Panc1 (cell line): ENCODE measurements at regions not wholly inside any gene's neighbourhood (a gene's known extent, or its start where the extent isn't known, plus 50 kb on each side); places are given as distances from the start of the nearest gene placed in this dataset.

ENCODE experiments used
- ATAC-seq: fragments of 200-7000 bp; cut with Tn5 transposase; 2 replicates; pipeline ENCODE4 v1.9.1; 2020; ENCODE audit warnings: mild to moderate bottlenecking, moderate library complexity
- BruUV-seq: library from RNA; stranded (reverse); fragments of 400-500 nt; replicated peaks from 2 replicates; lab custom pipeline; 2021; lab: Mats Ljungman, UMichigan
- CTCF ChIA-PET: fragments of 300-600 bp; sonication (Branson Sonifier 250); formaldehyde crosslinking; loops from one replicate; lab custom pipeline; 2022; ENCODE audit warnings: antibody characterized with exemption; lab: Charles Lee
- POLR2A ChIA-PET: fragments of 300-600 bp; sonication (Branson Sonifier 250); formaldehyde crosslinking; loops from one replicate; lab custom pipeline; 2022; ENCODE audit warnings: antibody characterized with exemption; lab: Charles Lee
- DNase-seq: peaks from one replicate; pipeline ENCODE4 v3.0.0-alpha.2; 2010; ENCODE audit warnings: low read depth, low spot score
- H3K27ac ChIP-seq: 2 replicates; pipeline ENCODE4 v1.5.1; 2011; ENCODE audit warnings: mild to moderate bottlenecking, low read length, inconsistent platforms
- H3K27me3 ChIP-seq: fragments of 200-500 bp; sonication (Bioruptor generic); 2 replicates; pipeline ENCODE4 v1.6.0; 2014; ENCODE audit warnings: low read length, inconsistent platforms; ENCODE audit not compliant: control insufficient read depth, insufficient read depth
- H3K36me3 ChIP-seq: fragments of 200-500 bp; sonication (Bioruptor generic); 2 replicates; pipeline ENCODE4 v1.5.1; 2014; ENCODE audit warnings: inconsistent platforms, mild to moderate bottlenecking, low read length, moderate library complexity; ENCODE audit not compliant: control insufficient read depth, insufficient read depth
- H3K4me1 ChIP-seq: 2 replicates; pipeline ENCODE4 v1.5.1; 2011; ENCODE audit warnings: inconsistent platforms, mild to moderate bottlenecking, low read length, moderate library complexity; ENCODE audit not compliant: control insufficient read depth, insufficient read depth
- H3K4me3 ChIP-seq, 2 experiments: 2 replicates each; pipeline ENCODE4 v1.5.1; 2011 to 2012; ENCODE audit warnings: low read depth in 2 of 2, low read length in 2 of 2, mild to moderate bottlenecking in 2 of 2, inconsistent platforms in 1 of 2, moderate library complexity in 1 of 2
- H3K9me3 ChIP-seq: fragments of 200-500 bp; sonication (Bioruptor generic); 2 replicates; pipeline ENCODE4 v1.5.1; 2014; ENCODE audit warnings: low read depth, mild to moderate bottlenecking, inconsistent platforms, low read length, moderate library complexity; ENCODE audit not compliant: control insufficient read depth, insufficient read depth
- POLR2AphosphoS5 ChIP-seq: IDR thresholded peaks from 2 replicates; pipeline ENCODE4 v1.6.1; 2012; ENCODE audit warnings: mild to moderate bottlenecking, low read depth, low read length, moderate library complexity
- SIN3A ChIP-seq: IDR thresholded peaks from 2 replicates; pipeline ENCODE4 v1.6.1; 2012; ENCODE audit warnings: low read depth, mild to moderate bottlenecking, low read length, moderate library complexity, borderline replicate concordance; ENCODE audit not compliant: insufficient read depth
- TCF7L2 ChIP-seq: IDR thresholded peaks from 2 replicates; pipeline ENCODE4 v1.6.1; 2011; ENCODE audit warnings: mild to moderate bottlenecking, low read depth, low read length, inconsistent platforms
- in situ Hi-C: cut with HindIII; loops from 2 replicates; pipeline ENCODE4 v1.10.0; 2016; ENCODE audit warnings: low sequenced_read_pairs, low pct_unique_long_range_greater_than_20kb
- intact Hi-C: fragments of 100-400 bp; cut with micrococcal nuclease; formaldehyde crosslinking; loops from one replicate; pipeline ENCODE4 v1.10.0; 2022; ENCODE audit not compliant: unreplicated experiment
- TF ChIP-seq, protein P1 (sequence below), 2 experiments: IDR thresholded peaks; 2 replicates each; pipeline ENCODE4 v1.6.1; 2011 to 2012; ENCODE audit warnings: low read depth in 2 of 2, control low read depth in 1 of 2, low read length in 1 of 2, mild to moderate bottlenecking in 1 of 2, moderate library complexity in 1 of 2; ENCODE audit not compliant: insufficient read depth in 1 of 2
- TF ChIP-seq, protein P2 (sequence below): fragments of 450-650 bp; IDR thresholded peaks from 2 replicates; pipeline ENCODE4 v1.5.1; 2017; ENCODE audit warnings: mild to moderate bottlenecking

DNA sequence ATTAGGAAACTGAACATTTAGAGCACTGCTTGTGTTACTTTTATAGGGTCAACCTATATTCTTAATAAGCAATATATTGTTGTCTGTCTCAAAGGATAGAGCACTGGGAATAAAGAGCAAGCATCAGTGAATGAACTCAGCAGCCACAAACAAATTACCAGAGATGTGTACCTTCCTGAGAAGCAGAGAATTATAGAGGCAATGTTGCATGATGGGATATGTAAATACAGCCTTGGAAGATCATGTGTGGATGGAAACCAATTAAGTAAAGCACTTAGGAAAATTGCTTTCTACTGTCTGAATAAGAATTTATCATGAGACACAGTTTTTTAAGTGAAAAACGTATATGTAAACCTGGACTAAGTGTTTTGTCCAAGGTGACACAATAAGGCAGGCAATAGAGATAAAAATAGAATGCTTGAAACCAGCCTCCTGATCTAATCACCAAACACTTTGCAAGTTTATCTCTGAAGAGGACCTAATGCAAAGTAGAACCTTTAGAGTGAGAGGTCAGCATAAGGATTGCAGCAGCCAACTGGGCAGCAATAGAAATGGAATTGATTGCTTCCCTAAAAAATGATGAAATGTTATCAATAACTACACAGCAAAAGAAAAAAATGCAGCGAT, 848.0 kb downstream of the TUSC7 start:
- DNase-seq (no peak), ATAC-seq (no peak)
- Histone ChIP-seq H3K9me3 (peaks cover 4% of the 10 kb centered on the region; the same call in 1 of the 2 replicates), H3K27me3 (no peaks in the 10 kb centered on the region), H3K4me1 (no peaks in the 10 kb centered on the region), H3K36me3 (no peaks in the 10 kb centered on the region), H3K27ac (no peak overlapping the region), H3K4me3 (no peak overlapping the region)
- intact Hi-C loops (no loop called here), in situ Hi-C loops (no loop called here)
- CTCF ChIA-PET, result no interaction called here
- POLR2A ChIA-PET, result no interaction called here
- BruUV-seq, result no TSS peak
- TF ChIP-seq TCF7L2, result no peak

DNA sequence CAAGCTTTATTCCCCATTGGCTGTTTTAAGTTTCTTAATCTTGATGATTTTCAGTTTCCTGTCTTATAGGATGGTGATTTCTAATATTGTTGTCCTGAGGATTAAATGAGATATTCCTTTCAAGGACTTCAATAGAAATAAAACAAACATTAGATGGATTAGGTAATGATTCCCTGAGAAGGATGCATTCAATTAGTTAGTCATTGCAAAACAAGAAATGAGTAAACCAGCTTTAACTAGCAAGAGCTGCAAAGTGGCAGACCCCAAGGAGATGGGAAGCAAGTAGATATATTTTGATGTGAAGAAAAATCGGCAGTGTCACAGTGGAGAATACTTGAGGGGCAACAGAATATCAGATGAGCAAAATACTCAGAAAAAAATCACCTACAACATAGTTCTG, 849.1 kb downstream of the TUSC7 start:
- H3K27me3 ChIP-seq, result no peaks in the 10 kb centered on the region
- TF ChIP-seq TCF7L2 (no peak), SIN3A (no peak)
- ChIA-PET POLR2A (no interaction called here), CTCF (no interaction called here)
- BruUV-seq, result no TSS peak
- in situ Hi-C loops, result no loop called here
- H3K4me3 ChIP-seq, result no peak overlapping the region
- H3K4me1 ChIP-seq, result no peaks in the 10 kb centered on the region
- H3K27ac ChIP-seq, result no peak overlapping the region
- H3K9me3 ChIP-seq, result peaks cover 4% of the 10 kb centered on the region; the same call in 1 of the 2 replicates
- DNase-seq (no peak), ATAC-seq (no peak)
- H3K36me3 ChIP-seq, result no peaks in the 10 kb centered on the region
- intact Hi-C loops, result no loop called here

DNA sequence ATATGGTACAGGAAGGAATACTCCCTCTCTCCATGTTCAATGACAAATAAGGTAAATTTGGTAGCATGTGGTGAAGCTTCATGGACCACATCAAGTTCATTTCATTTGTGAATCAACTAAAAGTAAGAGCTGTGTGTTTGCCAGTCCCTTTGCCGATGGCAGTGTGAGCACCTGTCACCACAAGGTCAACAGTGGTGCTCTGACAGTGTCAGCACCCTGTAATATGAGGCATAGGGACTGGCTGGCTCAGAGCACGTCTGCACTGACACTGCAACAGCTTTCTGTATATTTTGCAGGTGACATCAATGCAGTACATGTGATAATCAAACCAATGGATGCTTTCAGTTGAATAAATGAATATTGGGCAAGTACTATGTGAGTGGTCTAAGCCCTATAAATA, 852.4 kb downstream of the TUSC7 start:
- TF ChIP-seq, protein P1, sequence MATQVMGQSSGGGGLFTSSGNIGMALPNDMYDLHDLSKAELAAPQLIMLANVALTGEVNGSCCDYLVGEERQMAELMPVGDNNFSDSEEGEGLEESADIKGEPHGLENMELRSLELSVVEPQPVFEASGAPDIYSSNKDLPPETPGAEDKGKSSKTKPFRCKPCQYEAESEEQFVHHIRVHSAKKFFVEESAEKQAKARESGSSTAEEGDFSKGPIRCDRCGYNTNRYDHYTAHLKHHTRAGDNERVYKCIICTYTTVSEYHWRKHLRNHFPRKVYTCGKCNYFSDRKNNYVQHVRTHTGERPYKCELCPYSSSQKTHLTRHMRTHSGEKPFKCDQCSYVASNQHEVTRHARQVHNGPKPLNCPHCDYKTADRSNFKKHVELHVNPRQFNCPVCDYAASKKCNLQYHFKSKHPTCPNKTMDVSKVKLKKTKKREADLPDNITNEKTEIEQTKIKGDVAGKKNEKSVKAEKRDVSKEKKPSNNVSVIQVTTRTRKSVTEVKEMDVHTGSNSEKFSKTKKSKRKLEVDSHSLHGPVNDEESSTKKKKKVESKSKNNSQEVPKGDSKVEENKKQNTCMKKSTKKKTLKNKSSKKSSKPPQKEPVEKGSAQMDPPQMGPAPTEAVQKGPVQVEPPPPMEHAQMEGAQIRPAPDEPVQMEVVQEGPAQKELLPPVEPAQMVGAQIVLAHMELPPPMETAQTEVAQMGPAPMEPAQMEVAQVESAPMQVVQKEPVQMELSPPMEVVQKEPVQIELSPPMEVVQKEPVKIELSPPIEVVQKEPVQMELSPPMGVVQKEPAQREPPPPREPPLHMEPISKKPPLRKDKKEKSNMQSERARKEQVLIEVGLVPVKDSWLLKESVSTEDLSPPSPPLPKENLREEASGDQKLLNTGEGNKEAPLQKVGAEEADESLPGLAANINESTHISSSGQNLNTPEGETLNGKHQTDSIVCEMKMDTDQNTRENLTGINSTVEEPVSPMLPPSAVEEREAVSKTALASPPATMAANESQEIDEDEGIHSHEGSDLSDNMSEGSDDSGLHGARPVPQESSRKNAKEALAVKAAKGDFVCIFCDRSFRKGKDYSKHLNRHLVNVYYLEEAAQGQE (IDR thresholded peaks at IDR 0.05; ENCODE audit: insufficient read depth in 1 of 2, low read depth in 2 of 2, low read length in 1 of 2), result no peak
- TF ChIP-seq, protein P2, sequence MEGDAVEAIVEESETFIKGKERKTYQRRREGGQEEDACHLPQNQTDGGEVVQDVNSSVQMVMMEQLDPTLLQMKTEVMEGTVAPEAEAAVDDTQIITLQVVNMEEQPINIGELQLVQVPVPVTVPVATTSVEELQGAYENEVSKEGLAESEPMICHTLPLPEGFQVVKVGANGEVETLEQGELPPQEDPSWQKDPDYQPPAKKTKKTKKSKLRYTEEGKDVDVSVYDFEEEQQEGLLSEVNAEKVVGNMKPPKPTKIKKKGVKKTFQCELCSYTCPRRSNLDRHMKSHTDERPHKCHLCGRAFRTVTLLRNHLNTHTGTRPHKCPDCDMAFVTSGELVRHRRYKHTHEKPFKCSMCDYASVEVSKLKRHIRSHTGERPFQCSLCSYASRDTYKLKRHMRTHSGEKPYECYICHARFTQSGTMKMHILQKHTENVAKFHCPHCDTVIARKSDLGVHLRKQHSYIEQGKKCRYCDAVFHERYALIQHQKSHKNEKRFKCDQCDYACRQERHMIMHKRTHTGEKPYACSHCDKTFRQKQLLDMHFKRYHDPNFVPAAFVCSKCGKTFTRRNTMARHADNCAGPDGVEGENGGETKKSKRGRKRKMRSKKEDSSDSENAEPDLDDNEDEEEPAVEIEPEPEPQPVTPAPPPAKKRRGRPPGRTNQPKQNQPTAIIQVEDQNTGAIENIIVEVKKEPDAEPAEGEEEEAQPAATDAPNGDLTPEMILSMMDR, result no peak
- TF ChIP-seq SIN3A (no peak), POLR2AphosphoS5 (no peak), TCF7L2 (no peak)
- CTCF ChIA-PET, result no interaction called here
- intact Hi-C loops (no loop called here), in situ Hi-C loops (no loop called here)
- DNase-seq (no peak), ATAC-seq (no peak)
- no peaks in the 10 kb centered on the region for H3K27me3 ChIP-seq
- no peaks in the 10 kb centered on the region for H3K9me3 ChIP-seq
- no peak overlapping the region for H3K4me3 ChIP-seq
- POLR2A ChIA-PET, result no interaction called here
- BruUV-seq, result no TSS peak
- no peaks in the 10 kb centered on the region for H3K4me1 ChIP-seq
- H3K36me3 ChIP-seq, result no peaks in the 10 kb centered on the region
- H3K27ac ChIP-seq, result no peak overlapping the region
